Activated naive CD4-positive, alpha-beta T cell (primary cell): ENCODE measurements at regions not wholly inside any gene's neighbourhood (a gene's known extent, or its start where the extent isn't known, plus 50 kb on each side); places are given as distances from the start of the nearest gene placed in this dataset.

Experiments used
- DNase-seq, 4 experiments: peaks; one replicate each; lab custom pipeline; 2025; lab: John Stamatoyannopoulos, UW

DNA sequence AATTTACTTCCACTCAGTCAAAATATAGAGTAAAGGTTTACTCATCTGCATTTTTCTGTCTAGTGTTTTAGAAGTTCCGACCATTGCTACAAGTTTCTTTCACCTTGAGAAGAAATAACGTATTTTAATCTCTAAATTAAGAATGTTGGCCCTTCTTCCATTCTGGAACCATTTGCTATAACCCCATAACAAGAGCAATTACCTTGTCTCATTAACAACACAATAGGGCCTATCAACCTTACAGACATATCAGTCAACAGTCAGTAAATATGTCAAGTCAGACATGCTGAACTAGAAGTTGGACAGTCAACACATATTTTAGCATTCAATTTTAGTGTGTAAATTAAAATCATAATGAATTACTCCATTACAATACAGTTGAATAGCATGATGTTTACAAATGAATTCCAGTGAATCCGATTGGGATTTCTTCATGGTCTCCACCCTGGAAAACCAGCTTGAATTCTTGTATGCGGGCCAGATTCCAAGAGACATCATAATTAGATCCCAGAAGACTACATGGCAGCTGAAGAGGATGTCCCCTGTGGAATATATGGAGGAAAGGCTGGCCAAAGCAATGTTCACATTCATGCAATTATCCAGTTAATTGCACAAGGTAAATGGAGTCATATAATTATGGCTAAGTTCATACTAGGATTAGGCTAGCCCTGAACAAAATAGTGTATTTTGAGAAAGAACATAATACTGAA is 196.2 kb upstream of the TARS1 start:
- DNase-seq = no peak

DNA sequence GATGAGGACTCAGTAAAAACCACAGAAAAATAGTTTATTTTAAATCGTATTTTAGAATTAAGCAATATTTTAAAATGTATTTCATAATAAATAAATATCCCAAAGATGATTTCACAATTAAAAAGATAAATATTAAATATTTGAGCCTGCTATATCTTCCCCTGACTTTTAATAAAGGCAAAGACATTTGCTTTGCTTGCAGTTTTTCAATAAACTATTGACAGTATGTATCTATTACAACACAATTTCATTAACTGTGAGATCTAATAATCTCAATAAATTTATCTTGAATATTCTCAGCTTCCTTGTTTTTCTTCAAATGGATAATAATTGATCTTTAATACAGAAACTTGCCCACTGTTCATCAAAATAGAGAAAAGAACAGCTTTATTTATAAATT is 186.2 kb upstream of the TARS1 start:
- DNase-seq = no peak

DNA sequence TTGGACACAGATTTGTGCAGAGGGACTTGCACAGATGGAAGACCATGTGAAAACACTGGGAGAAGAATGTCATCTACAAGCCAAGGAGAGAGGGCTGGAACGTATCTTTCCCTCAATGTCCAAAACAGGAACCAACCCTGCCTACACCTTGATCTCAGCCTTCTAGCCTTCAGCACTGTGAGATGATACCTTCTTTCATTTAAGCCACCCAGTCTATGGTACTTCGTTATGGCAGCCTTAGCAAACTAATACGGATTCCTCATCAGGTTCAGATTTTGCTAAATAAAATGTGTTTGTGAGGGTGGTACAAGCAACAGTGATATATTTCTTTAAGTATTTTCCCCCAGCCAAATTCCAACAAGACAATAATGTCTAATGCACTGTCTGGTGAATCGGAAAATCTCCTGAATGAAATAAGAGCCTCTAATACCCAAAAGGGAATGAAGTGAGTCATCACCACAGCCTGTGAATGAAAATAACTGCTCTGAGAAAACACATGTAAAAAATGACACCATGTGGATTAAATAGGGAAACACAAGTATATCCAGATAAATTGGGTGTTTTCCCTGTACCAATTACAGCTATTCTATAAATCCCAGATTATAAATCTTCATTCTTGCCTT is 182.8 kb upstream of the TARS1 start:
- no peak for DNase-seq

DNA sequence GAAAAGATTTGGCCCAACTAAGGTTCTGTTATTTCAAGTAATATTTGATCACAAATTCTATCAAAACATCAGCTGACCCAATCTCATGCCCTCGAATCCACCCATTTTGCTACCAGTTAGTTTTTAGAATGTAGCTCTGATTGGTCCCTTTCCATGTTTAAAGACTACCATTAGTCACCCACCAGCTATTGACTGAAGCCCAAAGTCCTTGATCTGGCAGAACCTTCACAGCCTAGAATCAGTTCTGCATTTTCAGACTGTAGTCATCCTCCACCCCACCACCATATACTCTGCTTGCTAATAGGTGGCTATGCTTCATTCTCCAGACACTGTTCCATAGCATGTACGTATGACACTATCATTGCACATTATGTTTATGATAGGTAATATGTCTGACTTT is 182.2 kb upstream of the TARS1 start:
- DNase-seq = no peak

DNA sequence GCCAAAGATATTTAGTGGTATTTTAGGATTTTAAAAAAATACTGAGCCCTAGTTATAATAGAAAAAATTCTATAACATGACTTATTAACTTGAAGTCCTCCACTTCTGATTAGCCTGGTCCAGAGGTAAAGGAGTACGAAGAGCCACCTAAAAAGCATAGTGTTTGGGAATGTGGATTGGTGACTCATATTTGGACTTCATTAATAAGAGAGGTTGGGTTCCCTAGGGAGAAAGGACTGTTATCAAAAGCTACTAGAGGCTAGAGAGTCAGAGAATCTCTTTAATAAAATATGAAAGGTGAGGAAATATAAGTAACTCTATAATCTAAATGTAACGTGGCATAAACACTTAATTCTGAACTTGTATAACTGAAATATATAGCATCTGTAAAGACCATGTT is 180.7 kb upstream of the TARS1 start:
- no peak for DNase-seq

DNA sequence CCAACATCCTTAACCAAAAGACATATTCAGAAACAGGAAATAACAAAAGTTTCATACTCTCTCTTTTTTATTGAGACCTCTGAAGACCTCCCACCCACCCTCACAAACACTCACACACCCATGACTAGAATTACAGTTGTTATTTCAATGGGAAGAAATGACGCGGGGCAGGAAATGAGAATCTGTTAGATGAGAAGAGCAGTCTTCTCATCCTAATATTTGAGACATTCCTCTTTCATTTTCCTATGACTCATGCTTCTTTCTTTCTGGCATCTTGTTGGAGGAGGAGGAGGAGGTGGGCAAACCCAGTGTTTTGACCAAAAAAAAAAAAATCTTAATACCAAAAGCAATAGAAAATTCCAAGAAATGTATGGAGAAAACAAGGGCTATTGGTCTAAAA is 179.5 kb upstream of the TARS1 start:
- DNase-seq = no peak

DNA sequence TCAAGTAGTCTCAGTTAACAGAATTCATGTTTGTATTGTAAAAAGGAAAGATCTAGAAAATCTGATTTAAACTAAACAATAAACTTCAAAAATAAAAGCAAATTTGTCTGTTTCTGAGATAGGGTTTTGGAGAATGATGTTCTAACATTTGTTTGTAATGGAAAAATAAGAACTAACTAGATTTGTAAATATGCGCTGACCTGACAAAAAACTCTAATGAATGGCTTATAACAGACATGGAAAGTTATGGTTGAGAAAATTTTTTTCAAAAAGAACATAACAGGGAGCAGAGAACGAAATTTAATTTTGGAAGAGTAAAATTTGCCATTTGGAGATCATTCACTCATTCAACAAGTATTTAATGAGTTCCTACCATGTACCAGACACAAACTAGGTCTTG is 179.0 kb upstream of the TARS1 start:
- no peak for DNase-seq

DNA sequence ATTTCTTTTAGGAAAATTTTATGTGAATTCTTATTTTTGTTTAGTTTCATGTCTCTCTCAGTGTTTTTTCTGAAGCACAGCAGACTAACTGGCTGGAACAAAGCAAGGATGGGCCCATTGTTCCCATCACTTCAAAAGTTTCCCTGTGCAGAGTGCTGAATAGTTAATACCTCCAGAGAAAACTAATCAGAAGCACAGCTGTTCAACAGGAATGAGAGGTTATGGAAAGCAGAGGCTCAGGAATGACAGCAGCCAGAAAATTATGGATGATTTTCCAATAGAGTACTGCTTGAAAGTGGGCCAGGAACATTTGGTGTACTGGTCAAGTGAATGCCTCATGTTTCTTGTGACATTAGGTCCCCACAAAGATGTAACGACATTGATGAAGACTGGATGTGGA is 173.0 kb upstream of the TARS1 start:
- DNase-seq = no peak

DNA sequence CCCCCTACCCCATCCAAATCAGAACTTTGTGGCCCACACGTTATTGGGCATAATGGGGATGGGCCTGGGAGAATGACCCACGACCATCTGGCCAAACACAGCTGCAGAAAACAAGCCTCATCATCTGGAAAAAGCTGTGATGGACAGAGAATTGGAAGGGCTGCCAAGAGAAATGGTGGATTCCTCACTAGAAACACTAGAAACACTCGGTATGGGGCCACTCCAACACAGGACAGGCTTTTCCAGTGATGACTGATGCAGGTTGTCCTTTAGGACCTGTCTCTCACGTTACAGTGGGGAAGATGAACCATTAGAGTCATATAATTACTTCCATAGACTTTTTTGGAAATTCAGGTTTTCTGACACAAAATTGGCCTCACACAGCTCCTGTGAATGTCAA is 172.4 kb upstream of the TARS1 start:
- no peak for DNase-seq

DNA sequence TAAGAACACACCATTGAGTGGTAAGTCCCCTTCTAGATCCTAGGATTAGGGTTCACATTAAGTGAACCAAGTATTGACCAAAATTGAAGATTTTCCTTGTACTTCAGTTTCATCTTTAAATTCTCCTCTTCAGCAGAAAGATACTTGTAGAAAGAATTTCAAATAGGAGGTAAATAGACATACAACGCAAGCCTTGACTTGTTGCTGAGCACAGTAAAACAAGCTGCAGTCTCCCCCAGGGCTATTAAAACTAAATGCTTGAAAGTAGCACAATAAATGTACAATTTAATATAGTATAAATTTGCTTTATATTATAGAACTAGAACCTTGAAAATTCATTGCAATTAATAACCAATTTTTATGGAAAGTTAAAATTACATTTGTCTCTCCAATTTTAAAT is 170.1 kb upstream of the TARS1 start:
- DNase-seq = no peak

DNA sequence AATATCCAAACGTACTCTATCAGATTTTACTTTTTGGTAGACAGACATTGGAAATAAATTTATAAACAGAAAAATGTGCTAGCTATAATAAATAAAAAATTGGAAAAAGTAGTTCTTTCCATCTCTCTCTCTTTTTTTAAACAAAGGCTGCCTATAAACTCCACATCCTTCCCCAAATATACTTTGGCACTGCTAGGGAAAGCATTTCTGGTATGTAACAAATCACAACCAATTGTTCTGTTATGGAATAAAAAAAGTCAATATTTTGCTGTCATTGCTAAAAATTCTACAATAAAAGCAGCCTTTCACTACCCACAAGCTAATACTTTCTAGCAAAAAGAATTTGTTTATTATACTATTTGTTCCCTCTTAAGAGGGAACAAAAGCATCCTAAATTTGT is 169.2 kb upstream of the TARS1 start:
- no peak for DNase-seq

DNA sequence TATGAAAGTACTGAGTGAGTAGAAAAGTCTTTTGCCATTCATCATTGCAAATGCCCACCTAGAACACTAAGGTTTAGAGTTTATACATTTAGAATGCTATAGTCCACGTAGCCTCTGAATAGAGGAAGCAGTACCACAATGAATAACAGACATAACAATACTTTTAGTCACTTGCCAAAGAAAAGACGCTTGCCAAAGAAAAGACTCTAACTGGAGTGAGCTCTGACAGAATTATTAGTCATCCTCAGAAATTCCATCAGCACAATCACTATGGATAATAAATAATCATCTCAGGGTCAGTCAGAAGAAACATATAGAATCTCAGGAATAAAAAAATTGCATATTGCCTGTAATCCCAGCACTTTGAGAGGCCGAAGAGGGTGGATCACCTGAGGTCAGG is 168.5 kb upstream of the TARS1 start:
- DNase-seq = no peak

DNA sequence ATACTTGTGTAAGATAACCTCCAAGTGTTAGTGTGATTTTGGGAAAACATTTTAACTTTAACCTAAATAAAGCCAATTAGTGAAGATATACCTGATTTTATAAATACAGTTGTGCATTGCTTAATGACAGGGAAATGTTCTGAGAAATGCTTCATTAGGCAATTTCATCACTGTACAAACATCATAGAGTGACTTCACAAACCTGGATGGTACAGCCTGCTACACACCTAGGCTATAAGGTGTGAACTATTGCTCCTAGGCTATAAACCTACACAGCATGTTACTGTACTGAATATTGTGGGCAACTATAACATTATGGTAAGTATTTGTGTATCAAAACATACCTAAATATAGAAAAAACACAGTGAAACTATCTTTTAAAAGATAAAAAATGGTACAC is 166.8 kb upstream of the TARS1 start:
- DNase-seq = no peak

DNA sequence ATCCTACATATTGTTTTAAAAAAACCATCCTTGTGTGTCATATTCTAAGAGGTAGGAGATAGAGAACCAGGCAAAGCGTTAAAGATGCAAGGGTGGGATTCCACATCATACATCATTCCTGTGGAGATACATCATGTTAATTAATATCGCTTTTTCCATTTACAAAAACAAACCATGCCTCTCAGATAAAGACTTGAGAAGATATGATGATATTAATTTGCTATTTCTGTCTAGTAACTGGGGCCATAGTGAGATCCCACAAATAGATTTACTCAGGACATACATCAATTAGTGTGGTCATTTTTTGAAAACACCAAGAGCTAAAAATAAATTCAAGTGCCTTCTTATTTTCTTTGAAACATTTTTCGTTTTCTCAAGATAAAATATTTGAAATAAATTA is 165.4 kb upstream of the TARS1 start:
- DNase-seq = no peak

DNA sequence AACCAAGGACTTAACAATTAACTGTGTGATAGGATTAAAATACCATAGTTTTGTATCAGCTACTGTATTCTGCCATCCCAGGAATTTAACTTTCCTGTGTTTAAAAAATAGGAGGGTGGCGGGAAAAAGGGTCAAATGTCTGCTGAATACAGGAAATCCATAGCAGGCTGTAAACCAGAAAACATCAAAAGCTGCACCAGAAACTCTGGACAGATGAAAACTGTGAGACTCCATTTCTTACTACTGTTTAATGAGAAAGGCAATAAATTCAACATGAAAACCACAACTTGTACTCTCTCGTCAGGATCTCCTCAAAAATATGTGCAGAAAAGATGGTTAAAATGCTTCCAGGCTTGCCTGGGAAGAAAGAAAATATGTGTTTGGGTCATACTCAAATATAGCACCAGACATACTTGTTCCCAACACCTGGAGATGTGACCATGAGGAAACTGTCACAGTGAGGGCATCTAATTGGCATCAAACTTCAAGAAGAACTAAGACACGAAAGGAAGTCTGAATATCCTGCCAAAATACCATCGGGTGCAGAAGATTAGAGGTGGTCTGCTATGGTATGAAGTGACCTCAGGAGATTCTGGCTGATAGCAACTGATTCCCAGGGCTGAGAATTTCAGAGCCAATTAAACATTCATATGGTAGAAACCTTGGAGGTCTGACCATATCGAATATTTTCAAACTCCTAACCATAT is 164.7 kb upstream of the TARS1 start:
- DNase-seq = no peak

DNA sequence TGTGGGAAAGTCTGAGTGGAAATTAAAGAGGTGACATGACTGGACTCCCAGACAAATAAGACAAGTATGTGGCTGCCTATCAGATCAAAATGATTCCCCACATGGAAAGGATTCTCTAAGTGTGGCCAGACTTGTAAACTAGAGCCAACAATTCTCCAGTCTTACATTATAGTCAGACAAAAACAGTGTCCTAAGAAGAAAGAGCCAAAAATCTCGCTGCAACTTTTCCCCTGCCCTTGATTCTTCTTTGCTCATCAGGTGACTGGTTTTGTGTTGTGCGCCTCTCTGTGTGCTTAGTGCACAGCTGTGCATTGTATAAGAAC is 164.2 kb upstream of the TARS1 start:
- DNase-seq = no peak

DNA sequence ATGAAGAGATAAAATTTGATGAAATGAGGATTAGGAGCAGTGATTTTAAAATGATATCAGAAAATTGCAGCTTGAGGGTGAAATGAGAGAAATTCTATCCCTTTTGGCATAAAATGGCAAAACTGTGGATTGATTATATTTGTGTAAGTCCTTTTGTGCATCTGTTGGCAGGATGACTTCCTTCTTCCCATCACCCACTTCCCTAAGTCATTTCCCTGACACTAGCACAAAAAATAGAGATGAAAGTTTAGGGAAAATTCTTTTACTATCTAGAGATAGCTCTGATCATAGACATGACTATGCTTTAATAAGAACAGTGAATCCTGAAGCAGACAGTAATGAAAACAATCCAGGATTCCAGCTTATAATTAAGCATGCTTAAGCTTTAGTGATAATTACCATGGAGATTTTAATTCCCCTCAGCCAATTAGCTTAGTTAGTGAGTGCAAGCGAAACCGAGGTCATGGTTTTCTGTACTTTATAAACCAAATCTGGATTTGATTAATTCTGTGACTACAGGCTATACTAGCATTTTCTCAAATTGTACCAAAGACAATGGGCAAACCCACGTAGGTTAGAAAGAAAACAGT is 163.6 kb upstream of the TARS1 start:
- DNase-seq = no peak

DNA sequence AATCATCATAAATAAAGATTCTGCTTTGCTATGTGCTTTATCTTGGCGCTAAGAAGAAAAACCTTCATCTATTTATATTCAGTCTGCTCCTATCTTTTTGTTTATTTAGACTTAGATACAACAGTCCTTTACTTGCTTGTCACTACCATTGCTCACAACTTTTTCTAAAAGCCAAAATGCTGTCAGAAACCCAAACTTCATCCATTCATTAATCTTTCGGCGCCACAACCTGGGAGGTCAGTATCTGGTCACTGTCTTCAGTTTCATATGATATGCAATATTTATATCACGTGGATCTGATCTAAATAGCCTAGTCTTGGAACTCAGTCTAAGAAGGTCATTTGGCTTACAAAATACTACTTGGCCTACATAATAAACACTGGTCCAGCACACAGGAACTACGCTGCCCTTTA is 159.3 kb upstream of the TARS1 start:
- DNase-seq = no peak

DNA sequence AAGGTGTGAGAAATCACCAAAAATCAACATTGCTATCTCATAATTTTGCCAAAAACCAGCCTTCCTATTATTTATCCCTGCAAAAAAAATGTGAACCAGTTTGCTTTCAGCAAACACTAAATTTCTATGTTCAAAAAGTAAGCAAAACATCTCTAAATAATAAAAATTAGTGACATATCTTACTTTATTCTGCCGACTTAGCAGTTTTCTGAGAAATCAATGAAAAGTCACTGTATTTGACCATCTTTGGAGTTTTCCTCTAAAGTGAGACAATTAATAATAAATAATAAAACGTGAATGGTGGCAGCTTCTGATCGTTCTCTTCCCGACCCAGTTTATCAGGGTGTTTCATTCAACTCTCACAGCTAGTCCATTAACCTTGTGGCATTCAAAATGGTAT is 158.6 kb upstream of the TARS1 start:
- no peak for DNase-seq

DNA sequence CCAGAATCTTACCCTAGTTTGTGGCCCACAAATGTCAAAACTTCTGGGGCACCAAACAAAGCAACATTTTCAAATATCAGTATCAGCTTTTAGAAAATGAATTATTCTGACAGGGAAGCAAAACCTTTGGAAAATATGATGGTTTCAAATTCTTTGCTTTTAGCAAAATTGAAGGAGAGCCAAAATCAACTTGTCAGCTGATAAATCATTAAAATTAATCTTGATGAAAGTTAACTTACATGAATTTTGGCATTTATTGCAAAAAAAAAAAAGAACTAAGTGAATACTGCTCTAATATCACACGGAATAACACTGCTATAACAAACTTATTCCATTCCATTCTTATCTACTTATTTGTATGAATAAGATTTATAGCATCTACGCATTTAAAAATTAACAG is 158.1 kb upstream of the TARS1 start:
- DNase-seq = no peak

DNA sequence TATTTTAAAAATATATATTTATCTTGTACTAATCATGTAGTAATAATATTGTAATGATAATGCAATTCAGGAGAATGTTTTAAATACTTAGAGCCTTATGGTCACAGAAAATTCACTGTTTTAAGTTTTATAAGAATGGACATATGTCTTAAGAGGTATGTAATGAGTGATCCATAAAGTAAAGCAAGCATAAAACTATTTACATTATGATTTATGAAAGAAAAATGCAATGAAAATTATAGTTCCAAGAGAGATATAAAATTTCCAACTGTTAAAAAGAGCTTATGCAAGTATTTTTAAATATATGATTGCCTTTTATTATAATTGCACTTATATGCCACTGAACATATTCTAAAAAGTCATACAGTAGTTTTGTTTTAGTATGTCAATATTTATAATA is 157.5 kb upstream of the TARS1 start:
- no peak for DNase-seq

DNA sequence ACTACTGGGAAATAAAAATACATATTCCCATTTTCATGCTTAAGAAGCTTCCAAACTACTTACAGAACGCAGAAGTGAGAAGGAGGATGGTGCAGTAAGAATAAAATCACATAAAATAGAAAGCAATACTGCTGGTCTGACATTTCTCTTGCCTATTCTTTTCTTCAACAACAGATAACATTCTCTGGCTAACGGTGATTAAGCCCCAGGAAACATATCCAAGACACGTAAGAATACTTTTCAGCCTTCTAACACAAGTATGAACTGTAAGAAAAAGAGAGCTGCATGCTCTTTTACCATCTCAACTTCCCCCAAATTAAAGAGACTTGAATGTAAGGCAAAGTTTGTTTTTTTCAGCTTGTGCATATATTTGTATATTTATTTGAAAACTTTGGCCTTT is 156.1 kb upstream of the TARS1 start:
- no peak for DNase-seq

DNA sequence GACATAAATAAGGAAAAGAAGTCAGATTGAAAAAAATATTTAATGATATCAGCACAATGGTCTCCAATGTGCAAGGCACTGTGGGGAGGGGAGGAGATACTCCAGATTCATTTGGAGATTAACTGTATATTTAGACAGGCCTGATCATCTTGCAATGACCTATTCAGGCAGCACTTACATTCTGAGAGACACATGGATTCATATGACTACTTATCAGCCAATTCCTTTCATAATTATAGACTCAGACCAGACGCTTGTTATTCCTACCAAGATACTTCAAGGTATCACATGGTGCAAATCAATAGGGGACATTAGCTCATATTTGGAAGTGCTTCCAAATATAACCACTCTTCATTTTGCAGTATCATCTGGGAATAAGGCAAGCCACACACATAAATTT is 153.5 kb upstream of the TARS1 start:
- no peak for DNase-seq
